Spleen (tissue), 11 donors: ENCODE measurements at regions not wholly inside any gene's neighbourhood (a gene's known extent, or its start where the extent isn't known, plus 50 kb on each side); places are given as distances from the start of the nearest gene placed in this dataset.

Experiments used
- DNase-seq: peaks from one replicate; pipeline ENCODE4 v3.0.0-alpha.2; 2020
- H3K27ac ChIP-seq, 8 donors: fragments of 200-600 bp; sonication (generic) in 7 of 8; 1 replicate in 4 of 8; 2 replicates in 4 of 8; pipeline versions ENCODE4 v1.5.0 to v1.8.0; 2016 to 2021; ENCODE audit warnings: inconsistent platforms in 4 of 8, mild to moderate bottlenecking in 4 of 8, moderate library complexity in 1 of 8
- H3K27me3 ChIP-seq, 7 donors: fragments of 200-600 bp; sonication (generic) in 6 of 7; replicated peaks in 1 of 7; 1 replicate in 4 of 7; 2 replicates in 3 of 7; pipeline versions ENCODE4 v1.5.0 to v1.8.0; 2016 to 2021; ENCODE audit warnings: inconsistent platforms in 3 of 7, mild to moderate bottlenecking in 1 of 7
- H3K36me3 ChIP-seq, 6 donors: fragments of 200-600 bp; sonication (generic) in 5 of 6; 1 replicate in 4 of 6; 2 replicates in 2 of 6; pipeline versions ENCODE4 v1.5.0 to v1.8.0; 2016 to 2021; ENCODE audit warnings: inconsistent platforms in 2 of 6
- H3K4me1 ChIP-seq, 6 donors: fragments of 200-600 bp; sonication (generic) in 5 of 6; 1 replicate in 3 of 6; 2 replicates in 3 of 6; pipeline versions ENCODE4 v1.5.0 to v1.8.0; 2016 to 2021; ENCODE audit warnings: inconsistent platforms in 3 of 6
- H3K4me3 ChIP-seq, 8 donors: fragments of 200-600 bp; sonication (generic) in 7 of 8; 1 replicate in 4 of 8; 2 replicates in 4 of 8; pipeline versions ENCODE4 v1.5.0 to v1.8.0; 2016 to 2021; ENCODE audit warnings: inconsistent platforms in 4 of 8, mild to moderate bottlenecking in 4 of 8, moderate library complexity in 2 of 8
- H3K9me3 ChIP-seq, 8 donors: fragments of 200-600 bp; sonication (generic) in 7 of 8; 1 replicate in 4 of 8; 2 replicates in 4 of 8; pipeline versions ENCODE4 v1.5.0 to v1.8.0; 2016 to 2021; ENCODE audit warnings: inconsistent platforms in 4 of 8
- CTCF ChIP-seq, 11 experiments: fragments of 200-600 bp in 7 of 11; fragments of 450-650 bp in 4 of 11; sonication (generic) in 4 of 11; IDR thresholded peaks in 8 of 11; conservative IDR thresholded peaks in 3 of 11; 1 replicate in 7 of 11; 2 replicates in 4 of 11; pipeline versions ENCODE4 v1.4.0 to v1.8.0; 2016 to 2021; ENCODE audit warnings: antibody characterized with exemption in 11 of 11, inconsistent platforms in 4 of 11, mild to moderate bottlenecking in 1 of 11
- POLR2A ChIP-seq, 3 donors: fragments of 450-650 bp; IDR thresholded peaks; one replicate each; pipeline ENCODE4 v1.5.1; 2017; ENCODE audit warnings: antibody characterized with exemption in 3 of 3, mild to moderate bottlenecking in 1 of 3
- POLR2AphosphoS5 ChIP-seq, 3 donors: sonication (generic); formaldehyde crosslinking; IDR thresholded peaks; one replicate each; pipeline ENCODE4 v1.5.1; 2017; ENCODE audit warnings: antibody characterized with exemption in 3 of 3
- WGBS, 5 donors: extraction: QIAGEN DNeasy Blood & Tissue Kit in 3 of 5; methylation state at CpG; one replicate each; pipeline versions ENCODE4 v1.1.5 to v1.1.7; 2013 to 2018; 5-methylcytosine and 5-hydroxymethylcytosine counted together
- intact Hi-C: fragments of 100-400 bp; cut with DNase I; formaldehyde crosslinking; loops from one replicate; pipeline ENCODE4 v1.15.0; 2023; ENCODE audit warnings: low total_unique reads
- donor health status: healthy with polysubstance abuse.
- donor health status: DM: no; HTN: no; CAD: no; lungs with moderate emphysema.
- donor health status: DM: no; HTN: no; CAD: no.
- donor health status: Bipolar disorder and iron deficiency.
- donor health status: healthy.
- donor health status: DM: no; HTN: no; CAD: no.
- donor health status: DM: yes; HTN: yes; CAD: no.

- Histone ChIP-seq H3K4me3 (no peak overlapping the region), H3K27me3 (no peaks in the 10 kb centered on the region), H3K4me1 (no peaks in the 10 kb centered on the region), H3K27ac (no peak overlapping the region), H3K9me3 (peaks cover 0 to 5% (median 2%) of the 10 kb centered on the region in 8 donors), H3K36me3 (no peaks in the 10 kb centered on the region)
- TF ChIP-seq POLR2AphosphoS5 (IDR thresholded peaks at IDR 0.05) (no peak), CTCF (IDR thresholded peaks at IDR 0.05 in 8 of 11, conservative IDR thresholded peaks at IDR 0.05 in 3 of 11) (no peak), POLR2A (IDR thresholded peaks at IDR 0.05) (no peak)
- no peak for DNase-seq
- WGBS, 5 donors = 78 to 88% (median 84%) methylated on average over 3 of the region's 3 CpGs
- intact Hi-C loops = no loop called here
Observed at GRCh38 chr2:155947069-155947468, 385.5 kb downstream of the NR4A2 start.

- no peak for DNase-seq
- Histone ChIP-seq H3K4me3 (no peak overlapping the region), H3K36me3 (no peaks in the 10 kb centered on the region), H3K4me1 (no peaks in the 10 kb centered on the region), H3K27me3 (no peaks in the 10 kb centered on the region), H3K27ac (no peak overlapping the region), H3K9me3 (peaks cover 0 to 10% (median 2%) of the 10 kb centered on the region in 8 donors)
- intact Hi-C loops = no loop called here
- WGBS, 5 donors = 0 to 2% (median 0%) methylated on average over 1 of the region's 1 CpG
- TF ChIP-seq CTCF (IDR thresholded peaks at IDR 0.05 in 8 of 11, conservative IDR thresholded peaks at IDR 0.05 in 3 of 11) = no peak
- TF ChIP-seq POLR2A (IDR thresholded peaks at IDR 0.05) = no peak
- TF ChIP-seq POLR2AphosphoS5 (IDR thresholded peaks at IDR 0.05) = no peak
Observed at GRCh38 chr2:155944218-155944617, 388.3 kb downstream of the NR4A2 start.

- no peaks in the 10 kb centered on the region for H3K36me3 ChIP-seq
- no peaks in the 10 kb centered on the region for H3K4me1 ChIP-seq
- DNase-seq = no peak
- 46 to 71% (median 51%) methylated on average over 1 of the region's 1 CpG for WGBS, 5 donors
- H3K27ac ChIP-seq = no peak overlapping the region
- no peaks in the 10 kb centered on the region for H3K27me3 ChIP-seq
- no peak for TF ChIP-seq CTCF (IDR thresholded peaks at IDR 0.05 in 8 of 11, conservative IDR thresholded peaks at IDR 0.05 in 3 of 11)
- no peak for TF ChIP-seq POLR2AphosphoS5 (IDR thresholded peaks at IDR 0.05)
- intact Hi-C loops = no loop called here
- H3K4me3 ChIP-seq = no peak overlapping the region
- H3K9me3 ChIP-seq = peaks cover 0 to 16% (median 10%) of the 10 kb centered on the region in 8 donors
Observed at GRCh38 chr2:155930312-155930711, 402.2 kb downstream of the NR4A2 start.

- no peak for DNase-seq
- intact Hi-C loops = no loop called here
- 61 to 88% (median 86%) methylated on average over 1 of the region's 1 CpG for WGBS, 5 donors
- Histone ChIP-seq H3K4me3 (no peak overlapping the region), H3K4me1 (no peaks in the 10 kb centered on the region), H3K36me3 (no peaks in the 10 kb centered on the region), H3K27ac (no peak overlapping the region), H3K9me3 (peaks cover 0 to under 1% (median 0%) of the 10 kb centered on the region in 8 donors), H3K27me3 (no peaks in the 10 kb centered on the region)
- TF ChIP-seq CTCF (IDR thresholded peaks at IDR 0.05 in 8 of 11, conservative IDR thresholded peaks at IDR 0.05 in 3 of 11) (no peak), POLR2A (IDR thresholded peaks at IDR 0.05) (no peak), POLR2AphosphoS5 (IDR thresholded peaks at IDR 0.05) (no peak)
Observed at GRCh38 chr2:155917380-155917779, 415.1 kb downstream of the NR4A2 start.
